GM21360 (cell line): ENCODE measurements at regions not wholly inside any gene's neighbourhood (a gene's known extent, or its start where the extent isn't known, plus 50 kb on each side); places are given as distances from the start of the nearest gene placed in this dataset.

ENCODE experiments used
- ATAC-seq: cut with Tn5 transposase; IDR thresholded peaks from one replicate; pipeline ENCODE4 v1.9.1; 2021; ENCODE audit warnings: mild to moderate bottlenecking, moderate library complexity; ENCODE audit not compliant: unreplicated experiment

DNA sequence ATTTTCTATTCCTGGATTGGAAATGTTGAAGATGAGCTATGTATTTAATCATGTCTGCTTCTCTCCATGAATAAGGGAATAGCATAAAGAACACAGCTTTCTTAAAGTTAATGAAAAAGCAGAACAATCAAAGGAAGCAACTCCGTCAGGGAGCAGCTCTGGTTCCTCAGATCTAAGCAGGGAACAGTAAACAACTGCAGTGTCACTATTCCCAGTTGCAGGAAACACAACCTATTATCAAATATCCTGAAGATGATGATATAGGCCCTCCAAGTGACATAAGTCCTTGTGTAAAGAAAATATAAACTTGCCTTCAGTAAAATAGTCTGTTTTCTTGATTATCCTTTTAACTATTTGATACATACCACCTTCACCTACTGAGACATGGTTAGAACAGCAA, 228.1 kb downstream of the KCNC2 start:
- no peak for ATAC-seq

GRCh38 chr12:74983917-74984316, 225.7 kb downstream of the KCNC2 start:
- no peak for ATAC-seq

GRCh38 chr12:74984631-74985030, 225.0 kb downstream of the KCNC2 start:
- ATAC-seq: no peak

DNA sequence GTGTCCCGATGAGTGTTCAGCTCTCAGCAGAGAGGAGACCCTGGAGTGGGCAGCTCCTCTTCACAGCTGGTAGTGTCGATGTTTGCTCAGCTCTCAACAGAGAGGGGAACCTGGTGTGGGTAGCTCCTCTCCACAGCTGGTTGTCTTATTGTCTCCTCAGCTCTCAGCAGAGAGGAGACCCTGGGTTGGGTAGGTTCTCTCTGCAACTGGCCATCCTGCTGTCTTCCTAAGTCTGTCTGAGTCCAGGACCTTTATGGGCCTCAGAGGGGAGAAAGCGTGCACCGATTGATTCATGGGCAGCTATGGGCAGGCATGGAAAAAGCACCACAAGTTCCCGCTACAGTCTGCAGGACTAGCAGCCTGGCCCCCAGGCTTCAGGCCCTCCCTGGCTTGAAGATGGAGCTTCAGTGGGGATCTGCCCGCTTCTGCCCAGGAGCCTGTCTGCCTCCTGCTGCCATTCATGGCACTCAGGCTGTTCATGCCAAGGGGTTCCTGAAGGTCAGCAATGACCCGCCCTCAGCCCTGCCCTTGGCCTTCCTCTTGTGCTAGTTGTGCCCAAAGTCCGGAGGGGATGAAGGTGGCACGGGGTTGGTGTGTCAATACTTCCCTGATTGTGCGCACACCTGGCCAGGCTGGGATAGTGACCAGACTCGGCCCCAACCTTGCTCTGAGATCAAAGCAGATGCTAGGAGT, 224.2 kb downstream of the KCNC2 start:
- no peak for ATAC-seq

- no peak for ATAC-seq
Measured at GRCh38 chr12:74985986-74986319, 223.7 kb downstream of the KCNC2 start.

DNA sequence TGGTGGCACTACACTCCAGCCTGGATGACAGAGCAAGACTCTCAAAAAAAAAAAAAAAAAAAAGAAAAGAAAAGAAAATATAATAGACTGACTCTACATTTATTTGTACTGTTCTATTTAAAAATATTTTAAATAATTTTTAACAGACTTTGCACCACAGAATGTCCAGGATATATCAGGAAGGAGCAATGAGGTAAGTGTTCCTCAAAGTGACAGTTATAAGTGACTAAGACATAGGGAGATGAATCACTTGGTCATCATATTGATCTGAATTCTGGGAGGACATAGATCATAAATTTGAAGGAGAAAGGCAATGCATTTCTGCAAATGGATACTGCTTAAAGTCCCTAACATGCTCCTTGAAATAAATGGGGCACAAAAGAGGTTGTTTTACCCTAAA, 221.5 kb downstream of the KCNC2 start:
- no peak for ATAC-seq
